Body of pancreas (tissue), 4 donors: ENCODE measurements at regions not wholly inside any gene's neighbourhood (a gene's known extent, or its start where the extent isn't known, plus 50 kb on each side); places are given as distances from the start of the nearest gene placed in this dataset.
"Not testable (repeated sequence)": the region's sequence is repeated elsewhere in the genome, so short reads cannot be mapped to it uniquely, and the experiment has no call there.

ENCODE experiments used
- CTCF ChIP-seq, 7 experiments: fragments of 450-650 bp in 4 of 7; fragments of 200-600 bp in 3 of 7; sonication (generic) in 3 of 7; IDR thresholded peaks; one replicate each; pipeline ENCODE4 v1.5.1; 2016 to 2019; ENCODE audit warnings: antibody characterized with exemption in 7 of 7
- POLR2A ChIP-seq, 3 donors: fragments of 450-650 bp; IDR thresholded peaks; one replicate each; pipeline ENCODE4 v1.6.1; 2016; ENCODE audit warnings: antibody characterized with exemption in 3 of 3, mild to moderate bottlenecking in 2 of 3

DNA sequence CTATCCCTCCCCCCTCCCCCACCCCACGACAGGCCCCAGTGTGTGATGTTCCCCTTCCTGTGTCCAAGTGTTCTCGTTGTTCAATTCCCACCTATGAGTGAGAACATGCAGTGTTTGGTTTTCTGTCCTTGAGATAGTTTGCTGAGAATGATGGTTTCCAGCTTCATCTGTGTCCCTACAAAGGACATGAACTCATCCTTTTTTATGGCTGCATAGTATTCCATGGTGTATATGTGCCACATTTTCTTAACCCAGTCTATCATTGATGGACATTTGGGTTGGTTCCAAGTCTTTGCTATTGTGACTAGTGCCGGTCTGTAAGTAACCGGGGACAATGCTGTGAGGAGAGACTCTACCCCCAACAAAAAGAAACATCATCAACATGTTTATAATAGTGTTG, 217.2 kb downstream of the SEC23IP start:
- not testable (repeated sequence) for TF ChIP-seq CTCF, POLR2A (IDR thresholded peaks at IDR 0.05)
